Fibroblast of mammary gland (primary cell): ENCODE measurements at regions not wholly inside any gene's neighbourhood (a gene's known extent, or its start where the extent isn't known, plus 50 kb on each side); places are given as distances from the start of the nearest gene placed in this dataset.

ENCODE experiments used
- DNase-seq: peaks from one replicate; pipeline ENCODE4 v3.0.0-alpha.2; 2010; ENCODE audit warnings: low read depth
- H3K4me3 ChIP-seq: 2 replicates; pipeline ENCODE4 v1.5.1; 2011; ENCODE audit warnings: low read depth, mild to moderate bottlenecking, low read length, moderate library complexity; ENCODE audit not compliant: control insufficient read depth
- TF ChIP-seq, protein P1 (sequence below): conservative IDR thresholded peaks from 2 replicates; pipeline ENCODE4 v1.5.1; 2011; ENCODE audit warnings: low read depth, low read length, inconsistent platforms; ENCODE audit not compliant: control insufficient read depth, insufficient read depth

DNA sequence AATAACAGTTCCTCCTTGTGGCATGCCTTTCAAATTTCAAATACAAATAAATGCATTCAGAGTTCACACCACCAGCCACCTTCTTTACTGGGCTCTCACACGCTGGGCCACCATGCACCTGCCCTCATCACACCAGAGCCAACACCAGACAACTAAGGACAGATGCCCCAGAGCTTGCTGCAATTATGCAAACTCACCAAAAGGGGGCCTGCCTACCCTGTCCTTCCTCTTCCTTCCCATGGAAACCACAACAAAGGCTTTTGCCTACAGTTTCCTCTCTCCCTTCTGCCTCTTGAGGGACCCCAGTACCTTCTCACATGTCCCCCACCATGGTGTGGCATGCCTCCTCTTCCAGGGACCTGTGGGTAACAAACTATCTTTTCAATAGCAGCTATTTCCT is 1333.9 kb upstream of the TENM3 start:
- TF ChIP-seq, protein P1, sequence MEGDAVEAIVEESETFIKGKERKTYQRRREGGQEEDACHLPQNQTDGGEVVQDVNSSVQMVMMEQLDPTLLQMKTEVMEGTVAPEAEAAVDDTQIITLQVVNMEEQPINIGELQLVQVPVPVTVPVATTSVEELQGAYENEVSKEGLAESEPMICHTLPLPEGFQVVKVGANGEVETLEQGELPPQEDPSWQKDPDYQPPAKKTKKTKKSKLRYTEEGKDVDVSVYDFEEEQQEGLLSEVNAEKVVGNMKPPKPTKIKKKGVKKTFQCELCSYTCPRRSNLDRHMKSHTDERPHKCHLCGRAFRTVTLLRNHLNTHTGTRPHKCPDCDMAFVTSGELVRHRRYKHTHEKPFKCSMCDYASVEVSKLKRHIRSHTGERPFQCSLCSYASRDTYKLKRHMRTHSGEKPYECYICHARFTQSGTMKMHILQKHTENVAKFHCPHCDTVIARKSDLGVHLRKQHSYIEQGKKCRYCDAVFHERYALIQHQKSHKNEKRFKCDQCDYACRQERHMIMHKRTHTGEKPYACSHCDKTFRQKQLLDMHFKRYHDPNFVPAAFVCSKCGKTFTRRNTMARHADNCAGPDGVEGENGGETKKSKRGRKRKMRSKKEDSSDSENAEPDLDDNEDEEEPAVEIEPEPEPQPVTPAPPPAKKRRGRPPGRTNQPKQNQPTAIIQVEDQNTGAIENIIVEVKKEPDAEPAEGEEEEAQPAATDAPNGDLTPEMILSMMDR: peak; percentile 70
- H3K4me3 ChIP-seq: no peak overlapping the region
- DNase-seq: peak; percentile 56

DNA sequence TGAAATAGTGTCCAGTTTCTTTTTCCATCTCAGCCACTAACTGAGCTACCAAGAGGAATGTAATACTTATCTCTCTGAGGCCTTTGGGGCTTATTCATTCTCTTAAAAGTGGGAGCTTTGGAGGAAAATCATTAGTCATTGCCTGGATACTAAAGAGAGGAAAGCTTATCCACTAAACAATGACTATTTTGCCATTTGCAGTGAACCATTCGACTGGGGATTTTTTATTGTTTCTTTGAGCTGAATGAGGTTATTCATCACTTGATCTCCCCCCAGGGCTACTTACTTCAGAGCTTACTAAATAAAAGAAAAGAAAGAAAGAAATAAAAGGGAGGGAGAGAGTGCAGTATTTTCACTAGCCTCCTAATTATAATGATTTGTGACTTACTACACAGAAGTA is 1329.5 kb upstream of the TENM3 start:
- TF ChIP-seq, protein P1: no peak
- peak; percentile 45 for DNase-seq
- no peak overlapping the region for H3K4me3 ChIP-seq

DNA sequence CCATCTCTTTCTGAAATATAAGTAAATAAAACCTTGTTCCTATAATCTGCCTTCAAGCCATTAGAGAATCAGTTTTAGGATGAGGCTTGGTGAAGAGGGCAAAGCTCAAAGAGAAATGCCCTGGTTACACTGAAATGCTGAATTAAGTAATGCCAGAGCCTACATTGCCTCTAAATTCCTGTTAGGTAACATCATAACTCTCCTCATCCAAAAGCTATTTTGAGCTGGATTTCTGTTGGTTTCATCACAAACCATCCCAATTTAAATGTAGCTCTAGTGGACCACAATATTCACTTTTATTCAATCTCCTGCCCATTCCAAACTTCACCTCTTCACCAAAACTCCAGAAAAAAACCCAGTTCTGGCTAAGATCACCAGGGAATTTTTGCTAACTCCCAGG is 1319.7 kb upstream of the TENM3 start:
- TF ChIP-seq, protein P1: no peak
- DNase-seq: peak; percentile 63
- no peak overlapping the region for H3K4me3 ChIP-seq

DNA sequence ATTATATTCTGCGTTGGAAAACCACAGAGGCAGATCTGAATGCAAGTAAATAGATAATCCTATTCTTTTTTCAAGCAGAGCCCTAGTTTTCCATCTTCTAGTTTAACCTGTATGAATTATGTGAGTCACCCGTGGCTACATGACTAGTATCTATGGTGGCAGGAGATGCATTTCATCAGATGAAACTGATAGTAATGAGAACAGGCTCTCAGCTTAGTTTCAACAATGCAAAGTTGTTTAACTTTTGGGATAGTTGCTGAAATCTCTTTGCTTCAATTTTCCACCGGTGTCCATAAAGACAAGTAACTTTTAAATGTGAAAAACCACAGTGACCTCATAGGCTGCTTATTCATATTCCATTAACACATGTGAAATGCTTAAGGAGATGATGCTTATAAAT is 1317.4 kb upstream of the TENM3 start:
- no peak overlapping the region for H3K4me3 ChIP-seq
- peak; percentile 49 for DNase-seq
- TF ChIP-seq, protein P1: no peak

DNA sequence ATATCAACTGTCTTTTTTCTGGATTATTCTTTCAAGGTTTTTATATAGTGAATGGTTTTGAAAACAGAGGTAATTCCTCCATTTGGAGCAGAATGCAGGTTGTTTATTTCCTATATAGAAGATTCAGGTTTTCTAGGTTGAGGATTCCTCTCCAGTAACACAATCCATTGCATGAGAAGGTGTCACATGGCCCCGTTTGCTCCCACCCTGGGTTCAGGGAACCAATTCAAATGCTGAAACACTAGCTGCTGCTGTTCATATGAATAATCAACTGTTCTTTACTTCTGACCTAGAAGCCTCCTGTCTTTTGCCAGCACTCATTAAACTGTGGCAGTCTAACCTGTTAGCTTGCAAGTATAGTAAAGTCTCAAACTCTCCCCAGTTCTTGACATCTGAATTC is 1316.9 kb upstream of the TENM3 start:
- no peak overlapping the region for H3K4me3 ChIP-seq
- no peak for DNase-seq
- TF ChIP-seq, protein P1: no peak

DNA sequence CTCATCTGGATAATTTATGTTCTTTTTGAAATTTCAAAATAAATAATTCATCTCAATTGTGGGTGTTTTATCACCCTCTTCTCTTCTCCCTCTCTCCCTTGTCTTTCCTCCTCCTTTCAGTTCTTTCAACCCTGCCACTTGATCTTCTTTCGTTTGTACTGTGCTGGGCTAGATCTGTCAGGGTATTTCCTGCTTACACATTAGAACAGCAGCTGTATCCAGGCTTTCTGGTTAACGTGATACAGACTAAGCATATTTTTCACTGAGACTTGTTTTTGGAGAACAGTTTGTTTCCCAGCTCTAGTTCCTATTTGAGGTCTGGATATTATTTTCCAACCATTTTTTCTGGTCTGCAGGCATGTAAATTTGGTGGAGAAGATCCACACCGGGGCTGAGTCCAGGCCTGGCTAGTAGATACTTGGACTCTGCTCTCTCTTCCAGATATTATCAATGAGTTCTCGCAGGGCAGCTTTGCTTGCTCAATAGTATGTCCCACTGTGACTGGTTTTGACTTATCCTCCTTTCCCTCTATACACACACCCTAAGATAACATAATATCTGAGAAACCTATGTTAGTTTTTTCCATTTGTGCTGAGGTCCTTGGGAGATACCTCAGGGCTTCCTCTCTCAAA is 1310.7 kb upstream of the TENM3 start:
- TF ChIP-seq, protein P1: no peak
- peak; percentile 9 for DNase-seq
- H3K4me3 ChIP-seq: no peak overlapping the region

DNA sequence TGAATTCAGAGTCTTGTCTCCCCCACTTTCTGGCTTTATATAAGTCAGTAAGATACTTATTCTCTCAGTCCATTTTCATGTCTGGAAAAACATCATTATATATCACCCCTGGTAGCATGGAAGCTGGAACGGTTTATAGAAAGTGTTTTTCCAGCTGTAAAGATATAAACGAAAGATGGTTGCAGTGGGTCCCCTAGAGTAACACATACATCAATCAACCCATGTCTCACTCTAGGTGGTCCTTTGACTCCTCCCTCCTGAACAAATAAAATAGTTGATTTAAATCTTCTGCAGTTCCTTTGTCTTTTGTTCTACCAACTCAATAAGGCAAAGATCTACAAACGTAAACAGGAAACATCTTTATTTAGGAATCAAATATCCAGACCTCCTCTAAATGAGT is 1306.1 kb upstream of the TENM3 start:
- TF ChIP-seq, protein P1: no peak
- no peak overlapping the region for H3K4me3 ChIP-seq
- no peak for DNase-seq
